ENCODE measurements at regions not wholly inside any gene's neighbourhood (a gene's known extent, or its start where the extent isn't known, plus 50 kb on each side); places are given as distances from the start of the nearest gene placed in this dataset.

- no peak for DNase-seq (ENCODE audit: low spot score in 2 of 2)
- no peak for TF ChIP-seq POLR2AphosphoS5 (IDR thresholded peaks at IDR 0.05)
- TF ChIP-seq EP300 (IDR thresholded peaks at IDR 0.05), result no peak
- TF ChIP-seq POLR2A (IDR thresholded peaks at IDR 0.05), result no peak
- TF ChIP-seq CTCF (IDR thresholded peaks at IDR 0.05), result no peak
- H3K36me3 ChIP-seq, result no peaks in the 10 kb centered on the region
- H3K27ac ChIP-seq, result no peak overlapping the region
- H3K4me1 ChIP-seq, result no peaks in the 10 kb centered on the region
- no peaks in the 10 kb centered on the region for H3K9me3 ChIP-seq
- peaks cover 3% of the 10 kb centered on the region for H3K27me3 ChIP-seq
- H3K4me3 ChIP-seq, result no peak overlapping the region
- 91% methylated on average over 2 of the region's 2 CpGs for WGBS
These were observed 102.8 kb downstream of the MYCN start for GRCh38 chr2:16043192-16043591.

- Histone ChIP-seq H3K9me3 (no peaks in the 10 kb centered on the region), H3K4me3 (no peak overlapping the region), H3K27ac (no peak overlapping the region), H3K36me3 (no peaks in the 10 kb centered on the region), H3K4me1 (no peaks in the 10 kb centered on the region), H3K27me3 (peaks cover 3% of the 10 kb centered on the region)
- WGBS, result 90% methylated on average over 3 of the region's 3 CpGs
- TF ChIP-seq POLR2AphosphoS5 (IDR thresholded peaks at IDR 0.05), result no peak
- no peak for TF ChIP-seq CTCF (IDR thresholded peaks at IDR 0.05)
- TF ChIP-seq EP300 (IDR thresholded peaks at IDR 0.05), result no peak
- TF ChIP-seq POLR2A (IDR thresholded peaks at IDR 0.05), result no peak
- no peak for DNase-seq (ENCODE audit: low spot score in 2 of 2)
These were observed 101.9 kb downstream of the MYCN start for GRCh38 chr2:16042201-16042700.

- 59% methylated on average over 7 of the region's 7 CpGs for WGBS
- no peak for DNase-seq (ENCODE audit: low spot score in 2 of 2)
These were observed 100.1 kb downstream of the MYCN start for GRCh38 chr2:16040271-16041010.

GRCh38 chr2:16039823-16040222, 99.5 kb downstream of the MYCN start:
- H3K4me1 ChIP-seq, result no peaks in the 10 kb centered on the region
- WGBS, result 67% methylated on average over 7 of the region's 7 CpGs
- H3K9me3 ChIP-seq, result no peaks in the 10 kb centered on the region
- DNase-seq (ENCODE audit: low spot score in 2 of 2), result no peak
- H3K4me3 ChIP-seq, result no peak overlapping the region
- H3K36me3 ChIP-seq, result no peaks in the 10 kb centered on the region
- H3K27me3 ChIP-seq, result peaks cover 3% of the 10 kb centered on the region
- TF ChIP-seq POLR2AphosphoS5 (IDR thresholded peaks at IDR 0.05) (no peak), EP300 (IDR thresholded peaks at IDR 0.05) (no peak), POLR2A (IDR thresholded peaks at IDR 0.05) (no peak), CTCF (IDR thresholded peaks at IDR 0.05) (no peak)
- H3K27ac ChIP-seq, result no peak overlapping the region

More at GRCh38 chr2:16040271-16041010, 100.1 kb downstream of the MYCN start:
- no peaks in the 10 kb centered on the region for H3K9me3 ChIP-seq
- H3K4me3 ChIP-seq, result no peak overlapping the region
- no peaks in the 10 kb centered on the region for H3K36me3 ChIP-seq
- no peaks in the 10 kb centered on the region for H3K4me1 ChIP-seq
- no peak for TF ChIP-seq POLR2AphosphoS5 (IDR thresholded peaks at IDR 0.05)
- no peak for TF ChIP-seq CTCF (IDR thresholded peaks at IDR 0.05)
- no peak for TF ChIP-seq EP300 (IDR thresholded peaks at IDR 0.05)
- no peak for TF ChIP-seq POLR2A (IDR thresholded peaks at IDR 0.05)
- H3K27me3 ChIP-seq, result peaks cover 3% of the 10 kb centered on the region
- H3K27ac ChIP-seq, result no peak overlapping the region

- Histone ChIP-seq H3K4me1 (no peaks in the 10 kb centered on the region), H3K36me3 (no peaks in the 10 kb centered on the region), H3K27ac (no peak overlapping the region), H3K9me3 (no peaks in the 10 kb centered on the region), H3K27me3 (peaks cover 3% of the 10 kb centered on the region), H3K4me3 (no peak overlapping the region)
- WGBS, result 83% methylated on average over 1 of the region's 1 CpG
- no peak for TF ChIP-seq EP300 (IDR thresholded peaks at IDR 0.05)
- no peak for TF ChIP-seq POLR2A (IDR thresholded peaks at IDR 0.05)
- TF ChIP-seq POLR2AphosphoS5 (IDR thresholded peaks at IDR 0.05), result no peak
- TF ChIP-seq CTCF (IDR thresholded peaks at IDR 0.05), result no peak
- no peak for DNase-seq (ENCODE audit: low spot score in 2 of 2)
These were observed 98.7 kb downstream of the MYCN start for GRCh38 chr2:16039055-16039454.
